MM.1S (cell line): ENCODE measurements at regions not wholly inside any gene's neighbourhood (a gene's known extent, or its start where the extent isn't known, plus 50 kb on each side); places are given as distances from the start of the nearest gene placed in this dataset.

ENCODE experiments used
- CTCF ChIP-seq: fragments of 300-600 bp; sonication (generic); IDR thresholded peaks from 2 replicates; pipeline ENCODE4 v1.5.1; 2016; ENCODE audit warnings: antibody characterized with exemption, low read length, mixed read lengths
- EZH2 ChIP-seq: fragments of 300-600 bp; sonication (generic); optimal IDR thresholded peaks from 2 replicates; pipeline ENCODE3; 2017; ENCODE audit warnings: low read depth, mild to moderate bottlenecking, antibody characterized with exemption, low read length, mixed read lengths
- EZH2phosphoT487 ChIP-seq: fragments of 300-600 bp; sonication (generic); IDR thresholded peaks from 2 replicates; pipeline ENCODE4 v1.6.1; 2018; ENCODE audit warnings: antibody characterized with exemption, low read length

- no peak for TF ChIP-seq EZH2
- TF ChIP-seq EZH2phosphoT487: no peak
- no peak for TF ChIP-seq CTCF
Measured at GRCh38 chr16:54632322-54633220, 298.1 kb upstream of the IRX5 start.
